ENCODE measurements at regions not wholly inside any gene's neighbourhood (a gene's known extent, or its start where the extent isn't known, plus 50 kb on each side); places are given as distances from the start of the nearest gene placed in this dataset.

- H3K36me3 ChIP-seq (ENCODE audit: control insufficient read depth, insufficient read depth, low read length): no peaks in the 10 kb centered on the region
- DNase-seq: no peak
- H3K9me3 ChIP-seq (ENCODE audit: control insufficient read depth, low read depth, low read length): no peaks in the 10 kb centered on the region
- H3K27ac ChIP-seq (ENCODE audit: low read length): peak overlapping the region; percentile 10
- H3K4me1 ChIP-seq (ENCODE audit: control insufficient read depth, insufficient read depth, low read length): no peaks in the 10 kb centered on the region
- WGBS (ENCODE audit: insufficient coverage, low lambda C conversion rate): no CpG with 5 or more reads among the region's 5 CpGs
- H3K27me3 ChIP-seq (ENCODE audit: control insufficient read depth, insufficient read depth, low read length): no peaks in the 10 kb centered on the region
- H3K4me3 ChIP-seq (ENCODE audit: low read length): no peak overlapping the region
Observed at GRCh38 chr6:71496018-71496721, 207.6 kb downstream of the OGFRL1 start.

GRCh38 chr6:71496722-71497033 lies 208.1 kb downstream of the OGFRL1 start:
- no peaks in the 10 kb centered on the region for H3K9me3 ChIP-seq (ENCODE audit: control insufficient read depth, low read depth, low read length)
- H3K36me3 ChIP-seq (ENCODE audit: control insufficient read depth, insufficient read depth, low read length): no peaks in the 10 kb centered on the region
- peak overlapping the region; percentile 10 for H3K27ac ChIP-seq (ENCODE audit: low read length)
- 75% methylated on average over 1 of the region's 2 CpGs for WGBS (ENCODE audit: insufficient coverage, low lambda C conversion rate)
- H3K27me3 ChIP-seq (ENCODE audit: control insufficient read depth, insufficient read depth, low read length): no peaks in the 10 kb centered on the region
- H3K4me1 ChIP-seq (ENCODE audit: control insufficient read depth, insufficient read depth, low read length): no peaks in the 10 kb centered on the region
- no peak for DNase-seq
- H3K4me3 ChIP-seq (ENCODE audit: low read length): no peak overlapping the region

GRCh38 chr6:71498638-71499037 lies 210.0 kb downstream of the OGFRL1 start:
- no peak overlapping the region for H3K4me3 ChIP-seq (ENCODE audit: low read length)
- DNase-seq: no peak
- H3K4me1 ChIP-seq (ENCODE audit: control insufficient read depth, insufficient read depth, low read length): no peaks in the 10 kb centered on the region
- no peaks in the 10 kb centered on the region for H3K27me3 ChIP-seq (ENCODE audit: control insufficient read depth, insufficient read depth, low read length)
- H3K9me3 ChIP-seq (ENCODE audit: control insufficient read depth, low read depth, low read length): no peaks in the 10 kb centered on the region
- no peaks in the 10 kb centered on the region for H3K36me3 ChIP-seq (ENCODE audit: control insufficient read depth, insufficient read depth, low read length)
- no peak overlapping the region for H3K27ac ChIP-seq (ENCODE audit: low read length)

- no peaks in the 10 kb centered on the region for H3K9me3 ChIP-seq (ENCODE audit: control insufficient read depth, low read depth, low read length)
- DNase-seq: no peak
- H3K4me1 ChIP-seq (ENCODE audit: control insufficient read depth, insufficient read depth, low read length): no peaks in the 10 kb centered on the region
- H3K27ac ChIP-seq (ENCODE audit: low read length): no peak overlapping the region
- H3K4me3 ChIP-seq (ENCODE audit: low read length): no peak overlapping the region
- WGBS (ENCODE audit: insufficient coverage, low lambda C conversion rate): 20% methylated on average over 1 of the region's 2 CpGs
- no peaks in the 10 kb centered on the region for H3K27me3 ChIP-seq (ENCODE audit: control insufficient read depth, insufficient read depth, low read length)
- no peaks in the 10 kb centered on the region for H3K36me3 ChIP-seq (ENCODE audit: control insufficient read depth, insufficient read depth, low read length)
Observed at GRCh38 chr6:71499667-71500066, 211.1 kb downstream of the OGFRL1 start.

GRCh38 chr6:71502168-71502567 lies 213.6 kb downstream of the OGFRL1 start:
- peak overlapping the region; percentile 22 for H3K27ac ChIP-seq (ENCODE audit: low read length)
- no peaks in the 10 kb centered on the region for H3K36me3 ChIP-seq (ENCODE audit: control insufficient read depth, insufficient read depth, low read length)
- no peak overlapping the region for H3K4me3 ChIP-seq (ENCODE audit: low read length)
- H3K4me1 ChIP-seq (ENCODE audit: control insufficient read depth, insufficient read depth, low read length): no peaks in the 10 kb centered on the region
- H3K27me3 ChIP-seq (ENCODE audit: control insufficient read depth, insufficient read depth, low read length): no peaks in the 10 kb centered on the region
- H3K9me3 ChIP-seq (ENCODE audit: control insufficient read depth, low read depth, low read length): no peaks in the 10 kb centered on the region
- no CpG with 5 or more reads among the region's 2 CpGs for WGBS (ENCODE audit: insufficient coverage, low lambda C conversion rate)
- DNase-seq: peak; percentile 29 to 58

GRCh38 chr6:71502956-71503355 lies 214.3 kb downstream of the OGFRL1 start:
- no peak overlapping the region for H3K4me3 ChIP-seq (ENCODE audit: low read length)
- DNase-seq: no peak
- no peaks in the 10 kb centered on the region for H3K27me3 ChIP-seq (ENCODE audit: control insufficient read depth, insufficient read depth, low read length)
- 100% methylated on average over 1 of the region's 3 CpGs for WGBS (ENCODE audit: insufficient coverage, low lambda C conversion rate)
- H3K9me3 ChIP-seq (ENCODE audit: control insufficient read depth, low read depth, low read length): no peaks in the 10 kb centered on the region
- peak overlapping the region; percentile 4 for H3K27ac ChIP-seq (ENCODE audit: low read length)
- no peaks in the 10 kb centered on the region for H3K36me3 ChIP-seq (ENCODE audit: control insufficient read depth, insufficient read depth, low read length)
- no peaks in the 10 kb centered on the region for H3K4me1 ChIP-seq (ENCODE audit: control insufficient read depth, insufficient read depth, low read length)

- H3K36me3 ChIP-seq (ENCODE audit: control insufficient read depth, insufficient read depth, low read length): no peaks in the 10 kb centered on the region
- no peak for DNase-seq
- no peak overlapping the region for H3K27ac ChIP-seq (ENCODE audit: low read length)
- H3K27me3 ChIP-seq (ENCODE audit: control insufficient read depth, insufficient read depth, low read length): no peaks in the 10 kb centered on the region
- H3K4me3 ChIP-seq (ENCODE audit: low read length): no peak overlapping the region
- no peaks in the 10 kb centered on the region for H3K9me3 ChIP-seq (ENCODE audit: control insufficient read depth, low read depth, low read length)
- WGBS (ENCODE audit: insufficient coverage, low lambda C conversion rate): no CpG with 5 or more reads among the region's 5 CpGs
- no peaks in the 10 kb centered on the region for H3K4me1 ChIP-seq (ENCODE audit: control insufficient read depth, insufficient read depth, low read length)
Observed at GRCh38 chr6:71507183-71507582, 218.6 kb downstream of the OGFRL1 start.

- Histone ChIP-seq H3K9me3 (ENCODE audit: control insufficient read depth, low read depth, low read length) (no peaks in the 10 kb centered on the region), H3K27ac (ENCODE audit: low read length) (no peak overlapping the region), H3K36me3 (ENCODE audit: control insufficient read depth, insufficient read depth, low read length) (no peaks in the 10 kb centered on the region), H3K4me3 (ENCODE audit: low read length) (no peak overlapping the region), H3K4me1 (ENCODE audit: control insufficient read depth, insufficient read depth, low read length) (no peaks in the 10 kb centered on the region), H3K27me3 (ENCODE audit: control insufficient read depth, insufficient read depth, low read length) (no peaks in the 10 kb centered on the region)
- DNase-seq: no peak
- no CpG with 5 or more reads among the region's 1 CpG for WGBS (ENCODE audit: insufficient coverage, low lambda C conversion rate)
Observed at GRCh38 chr6:71509191-71510005, 220.8 kb downstream of the OGFRL1 start.

GRCh38 chr6:71510057-71510713 lies 221.6 kb downstream of the OGFRL1 start:
- Histone ChIP-seq H3K9me3 (ENCODE audit: control insufficient read depth, low read depth, low read length) (no peaks in the 10 kb centered on the region), H3K4me3 (ENCODE audit: low read length) (no peak overlapping the region), H3K36me3 (ENCODE audit: control insufficient read depth, insufficient read depth, low read length) (no peaks in the 10 kb centered on the region), H3K27me3 (ENCODE audit: control insufficient read depth, insufficient read depth, low read length) (no peaks in the 10 kb centered on the region), H3K4me1 (ENCODE audit: control insufficient read depth, insufficient read depth, low read length) (no peaks in the 10 kb centered on the region), H3K27ac (ENCODE audit: low read length) (no peak overlapping the region)
- DNase-seq: peak; percentile 20 to 27
- WGBS (ENCODE audit: insufficient coverage, low lambda C conversion rate): no CpG with 5 or more reads among the region's 5 CpGs

- Histone ChIP-seq H3K4me1 (ENCODE audit: control insufficient read depth, insufficient read depth, low read length) (no peaks in the 10 kb centered on the region), H3K27me3 (ENCODE audit: control insufficient read depth, insufficient read depth, low read length) (no peaks in the 10 kb centered on the region), H3K4me3 (ENCODE audit: low read length) (no peak overlapping the region), H3K9me3 (ENCODE audit: control insufficient read depth, low read depth, low read length) (no peaks in the 10 kb centered on the region), H3K27ac (ENCODE audit: low read length) (no peak overlapping the region), H3K36me3 (ENCODE audit: control insufficient read depth, insufficient read depth, low read length) (no peaks in the 10 kb centered on the region)
- no peak for DNase-seq
Observed at GRCh38 chr6:71510856-71511255, 222.2 kb downstream of the OGFRL1 start.
